Stimulated activated naive CD8-positive, alpha-beta T cell treated with anti-CD3 and anti-CD28 coated beads, Interleukin-15, Interleukin-2, amounts not matched to agents 100 ng/mL and 50 ng/mL, for 24 hours (primary cell): ENCODE measurements at regions not wholly inside any gene's neighbourhood (a gene's known extent, or its start where the extent isn't known, plus 50 kb on each side); places are given as distances from the start of the nearest gene placed in this dataset.
"Not testable (repeated sequence)": the region's sequence is repeated elsewhere in the genome, so short reads cannot be mapped to it uniquely, and the experiment has no call there.

Experiments used
- H3K27ac Mint-ChIP-seq: one replicate; pipeline ENCODE4 v1.8.0; 2021; ENCODE audit warnings: mild to moderate bottlenecking, mixed read lengths
- H3K27me3 Mint-ChIP-seq: one replicate; pipeline ENCODE4 v1.8.0; 2021; ENCODE audit warnings: mixed read lengths
- H3K36me3 Mint-ChIP-seq: one replicate; pipeline ENCODE4 v1.8.0; 2021; ENCODE audit warnings: low read depth, mixed read lengths
- H3K4me1 Mint-ChIP-seq: one replicate; pipeline ENCODE4 v1.8.0; 2021; ENCODE audit warnings: low read depth, mixed read lengths
- H3K4me3 Mint-ChIP-seq: one replicate; pipeline ENCODE4 v1.8.0; 2021; ENCODE audit warnings: mild to moderate bottlenecking, mixed read lengths
- H3K9me3 Mint-ChIP-seq: one replicate; pipeline ENCODE4 v1.8.0; 2021; ENCODE audit warnings: mixed read lengths

- Mint-ChIP-seq H3K27ac (no peak overlapping the region), H3K4me3 (no peak overlapping the region), H3K9me3 (no peaks in the 10 kb centered on the region), H3K36me3 (no peaks in the 10 kb centered on the region), H3K4me1 (no peaks in the 10 kb centered on the region), H3K27me3 (peaks cover 3% of the 10 kb centered on the region)
Measured at GRCh38 chr5:101271945-101272344, 368.9 kb upstream of the ST8SIA4 start.

- Mint-ChIP-seq H3K27me3 (peaks cover 3% of the 10 kb centered on the region), H3K27ac (no peak overlapping the region), H3K9me3 (no peaks in the 10 kb centered on the region), H3K4me1 (no peaks in the 10 kb centered on the region), H3K36me3 (no peaks in the 10 kb centered on the region), H3K4me3 (no peak overlapping the region)
Measured at GRCh38 chr5:101271416-101271815, 368.3 kb upstream of the ST8SIA4 start.

GRCh38 chr5:101260857-101261256 is 357.8 kb upstream of the ST8SIA4 start:
- Mint-ChIP-seq H3K27ac (no peak overlapping the region), H3K4me1 (no peaks in the 10 kb centered on the region), H3K9me3 (no peaks in the 10 kb centered on the region), H3K36me3 (no peaks in the 10 kb centered on the region), H3K27me3 (no peaks in the 10 kb centered on the region), H3K4me3 (no peak overlapping the region)

- Mint-ChIP-seq H3K27me3 (no peaks in the 10 kb centered on the region), H3K4me1 (no peaks in the 10 kb centered on the region), H3K27ac (no peak overlapping the region), H3K4me3 (no peak overlapping the region), H3K9me3 (peaks cover under 1% of the 10 kb centered on the region), H3K36me3 (no peaks in the 10 kb centered on the region)
Measured at GRCh38 chr5:101253096-101253495, 350.0 kb upstream of the ST8SIA4 start.

- Mint-ChIP-seq H3K36me3 (no peaks in the 10 kb centered on the region), H3K4me3 (no peak overlapping the region), H3K9me3 (peaks cover 8% of the 10 kb centered on the region), H3K27ac (no peak overlapping the region), H3K27me3 (peaks cover 7% of the 10 kb centered on the region), H3K4me1 (no peaks in the 10 kb centered on the region)
Measured at GRCh38 chr5:101244621-101245020, 341.5 kb upstream of the ST8SIA4 start.

- H3K36me3 Mint-ChIP-seq = no peaks in the 10 kb centered on the region
- no peaks in the 10 kb centered on the region for H3K9me3 Mint-ChIP-seq
- H3K4me1 Mint-ChIP-seq = no peaks in the 10 kb centered on the region
- no peak overlapping the region for H3K4me3 Mint-ChIP-seq
- H3K27ac Mint-ChIP-seq = no peak overlapping the region
- peaks cover 3% of the 10 kb centered on the region for H3K27me3 Mint-ChIP-seq
Measured at GRCh38 chr5:101212942-101213514, 309.9 kb upstream of the ST8SIA4 start.

- Mint-ChIP-seq H3K27ac (no peak overlapping the region), H3K4me3 (no peak overlapping the region), H3K36me3 (no peaks in the 10 kb centered on the region), H3K9me3 (no peaks in the 10 kb centered on the region), H3K4me1 (no peaks in the 10 kb centered on the region), H3K27me3 (peaks cover 7% of the 10 kb centered on the region)
Measured at GRCh38 chr5:101206534-101206933, 303.5 kb upstream of the ST8SIA4 start.

GRCh38 chr5:101205065-101205464 is 302.0 kb upstream of the ST8SIA4 start:
- not testable (repeated sequence) for H3K36me3 Mint-ChIP-seq, H3K4me1 Mint-ChIP-seq, H3K27me3 Mint-ChIP-seq, H3K27ac Mint-ChIP-seq, H3K9me3 Mint-ChIP-seq, H3K4me3 Mint-ChIP-seq

- H3K36me3 Mint-ChIP-seq, H3K27me3 Mint-ChIP-seq, H3K4me3 Mint-ChIP-seq, H3K4me1 Mint-ChIP-seq, H3K9me3 Mint-ChIP-seq, H3K27ac Mint-ChIP-seq: not testable (repeated sequence)
Measured at GRCh38 chr5:101180365-101180764, 277.3 kb upstream of the ST8SIA4 start.

- no peak overlapping the region for H3K27ac Mint-ChIP-seq
- peaks cover 6% of the 10 kb centered on the region for H3K9me3 Mint-ChIP-seq
- no peaks in the 10 kb centered on the region for H3K36me3 Mint-ChIP-seq
- no peaks in the 10 kb centered on the region for H3K27me3 Mint-ChIP-seq
- H3K4me3 Mint-ChIP-seq = no peak overlapping the region
- H3K4me1 Mint-ChIP-seq = no peaks in the 10 kb centered on the region
Measured at GRCh38 chr5:101176605-101177004, 273.5 kb upstream of the ST8SIA4 start.

GRCh38 chr5:101174981-101175380 is 271.9 kb upstream of the ST8SIA4 start:
- Mint-ChIP-seq H3K4me1 (no peaks in the 10 kb centered on the region), H3K9me3 (peaks cover 6% of the 10 kb centered on the region), H3K36me3 (no peaks in the 10 kb centered on the region), H3K27ac (no peak overlapping the region), H3K4me3 (no peak overlapping the region), H3K27me3 (no peaks in the 10 kb centered on the region)

- Mint-ChIP-seq H3K27ac (no peak overlapping the region), H3K4me3 (no peak overlapping the region), H3K4me1 (no peaks in the 10 kb centered on the region), H3K27me3 (no peaks in the 10 kb centered on the region), H3K9me3 (peaks cover 5% of the 10 kb centered on the region), H3K36me3 (no peaks in the 10 kb centered on the region)
Measured at GRCh38 chr5:101163088-101163487, 260.0 kb upstream of the ST8SIA4 start.

- H3K36me3 Mint-ChIP-seq = no peaks in the 10 kb centered on the region
- H3K4me1 Mint-ChIP-seq = no peaks in the 10 kb centered on the region
- H3K27me3 Mint-ChIP-seq = no peaks in the 10 kb centered on the region
- H3K27ac Mint-ChIP-seq = no peak overlapping the region
- no peak overlapping the region for H3K4me3 Mint-ChIP-seq
- no peaks in the 10 kb centered on the region for H3K9me3 Mint-ChIP-seq
Measured at GRCh38 chr5:101160002-101160401, 256.9 kb upstream of the ST8SIA4 start.

- Mint-ChIP-seq H3K36me3 (no peaks in the 10 kb centered on the region), H3K27ac (no peak overlapping the region), H3K4me1 (no peaks in the 10 kb centered on the region), H3K4me3 (no peak overlapping the region), H3K9me3 (no peaks in the 10 kb centered on the region), H3K27me3 (no peaks in the 10 kb centered on the region)
Measured at GRCh38 chr5:101159006-101159405, 255.9 kb upstream of the ST8SIA4 start.

- Mint-ChIP-seq H3K9me3 (no peaks in the 10 kb centered on the region), H3K4me3 (no peak overlapping the region), H3K36me3 (no peaks in the 10 kb centered on the region), H3K27ac (no peak overlapping the region), H3K27me3 (no peaks in the 10 kb centered on the region), H3K4me1 (no peaks in the 10 kb centered on the region)
Measured at GRCh38 chr5:101153526-101153925, 250.4 kb upstream of the ST8SIA4 start.

GRCh38 chr5:101143526-101143925 is 240.4 kb upstream of the ST8SIA4 start:
- Mint-ChIP-seq H3K36me3 (no peaks in the 10 kb centered on the region), H3K4me3 (no peak overlapping the region), H3K4me1 (no peaks in the 10 kb centered on the region), H3K27me3 (no peaks in the 10 kb centered on the region), H3K9me3 (peaks cover 8% of the 10 kb centered on the region), H3K27ac (no peak overlapping the region)
